MM.1S (cell line): ENCODE measurements at regions not wholly inside any gene's neighbourhood (a gene's known extent, or its start where the extent isn't known, plus 50 kb on each side); places are given as distances from the start of the nearest gene placed in this dataset.

Source experiments
- DNase-seq: peaks from one replicate; pipeline ENCODE4 v3.0.0-alpha.2; 2015
- H2AFZ ChIP-seq: fragments of 300-600 bp; sonication (generic); 2 replicates; pipeline ENCODE4 v1.6.0; 2016; ENCODE audit warnings: antibody characterized with exemption, low read length
- H3F3A ChIP-seq: fragments of 300-600 bp; sonication (generic); 2 replicates; pipeline ENCODE4 v1.6.1; 2016; ENCODE audit warnings: mild to moderate bottlenecking, antibody characterized with exemption, low read length, moderate library complexity, mixed read lengths; ENCODE audit not compliant: insufficient read depth
- H3K27ac ChIP-seq: fragments of 300-600 bp; sonication (generic); 2 replicates; pipeline ENCODE4 v1.5.1; 2016; ENCODE audit warnings: mild to moderate bottlenecking, low read length
- H3K27me3 ChIP-seq: fragments of 300-600 bp; sonication (generic); replicated peaks from 2 replicates; pipeline ENCODE4 v1.6.0; 2016; ENCODE audit warnings: low read length; ENCODE audit not compliant: insufficient read depth
- H3K36me3 ChIP-seq: fragments of 300-600 bp; sonication (generic); replicated peaks from 2 replicates; pipeline ENCODE4 v1.6.1; 2016; ENCODE audit warnings: mild to moderate bottlenecking, low read length, mixed read lengths; ENCODE audit not compliant: insufficient read depth
- H3K4me1 ChIP-seq: fragments of 300-600 bp; sonication (generic); 2 replicates; pipeline ENCODE4 v1.6.1; 2016; ENCODE audit warnings: low read length, mixed read lengths
- H3K4me2 ChIP-seq: fragments of 300-600 bp; sonication (generic); 2 replicates; pipeline ENCODE4 v1.6.0; 2016; ENCODE audit warnings: low read depth, low read length
- H3K4me3 ChIP-seq: fragments of 300-600 bp; sonication (generic); 2 replicates; pipeline ENCODE4 v1.5.1; 2016; ENCODE audit warnings: low read length, mixed read lengths
- H3K79me2 ChIP-seq: fragments of 300-600 bp; sonication (generic); 2 replicates; pipeline ENCODE4 v1.6.1; 2016; ENCODE audit warnings: mixed run types, low read length, mixed read lengths
- H3K9ac ChIP-seq: fragments of 300-600 bp; sonication (generic); 2 replicates; pipeline ENCODE4 v1.6.1; 2016; ENCODE audit warnings: low read length, mixed read lengths
- H3K9me2 ChIP-seq: fragments of 300-600 bp; sonication (generic); replicated peaks from 2 replicates; pipeline ENCODE4 v1.6.1; 2016; ENCODE audit warnings: mild to moderate bottlenecking, low read length, mixed read lengths; ENCODE audit not compliant: insufficient read depth
- H3K9me3 ChIP-seq: fragments of 300-600 bp; sonication (generic); replicated peaks from 2 replicates; pipeline ENCODE4 v1.6.1; 2016; ENCODE audit warnings: mild to moderate bottlenecking, low read length, mixed read lengths; ENCODE audit not compliant: insufficient read depth
- H4K20me1 ChIP-seq: fragments of 300-600 bp; sonication (generic); 2 replicates; pipeline ENCODE4 v1.6.1; 2016; ENCODE audit warnings: mild to moderate bottlenecking, low read length, moderate library complexity, mixed read lengths; ENCODE audit not compliant: insufficient read depth
- CTCF ChIP-seq: fragments of 300-600 bp; sonication (generic); IDR thresholded peaks from 2 replicates; pipeline ENCODE4 v1.5.1; 2016; ENCODE audit warnings: antibody characterized with exemption, low read length, mixed read lengths
- EZH2 ChIP-seq: fragments of 300-600 bp; sonication (generic); optimal IDR thresholded peaks from 2 replicates; pipeline ENCODE3; 2017; ENCODE audit warnings: low read depth, mild to moderate bottlenecking, antibody characterized with exemption, low read length, mixed read lengths
- EZH2phosphoT487 ChIP-seq: fragments of 300-600 bp; sonication (generic); IDR thresholded peaks from 2 replicates; pipeline ENCODE4 v1.6.1; 2018; ENCODE audit warnings: antibody characterized with exemption, low read length

- Histone ChIP-seq H3K9me2 (no peaks in the 10 kb centered on the region), H3F3A (no peaks in the 10 kb centered on the region), H4K20me1 (no peaks in the 10 kb centered on the region), H3K9me3 (no peaks in the 10 kb centered on the region), H3K4me1 (no peaks in the 10 kb centered on the region), H2AFZ (no peak overlapping the region), H3K4me3 (no peak overlapping the region), H3K4me2 (no peak overlapping the region), H3K36me3 (no peaks in the 10 kb centered on the region), H3K27me3 (no peaks in the 10 kb centered on the region), H3K79me2 (no peaks in the 10 kb centered on the region), H3K27ac (no peak overlapping the region), H3K9ac (no peak overlapping the region)
- no peak for DNase-seq
- TF ChIP-seq EZH2: no peak
- no peak for TF ChIP-seq CTCF
- TF ChIP-seq EZH2phosphoT487: no peak
Observed at GRCh38 chr16:65989861-65990604, 376.5 kb upstream of the CDH5 start.

GRCh38 chr16:65988024-65988595 is 378.4 kb upstream of the CDH5 start:
- H2AFZ ChIP-seq: no peak overlapping the region
- H3K9me2 ChIP-seq: no peaks in the 10 kb centered on the region
- TF ChIP-seq EZH2phosphoT487 (no peak), EZH2 (no peak), CTCF (no peak)
- no peaks in the 10 kb centered on the region for H3K4me1 ChIP-seq
- H3K4me3 ChIP-seq: no peak overlapping the region
- DNase-seq: no peak
- no peaks in the 10 kb centered on the region for H3K79me2 ChIP-seq
- no peaks in the 10 kb centered on the region for H3K9me3 ChIP-seq
- H3K9ac ChIP-seq: no peak overlapping the region
- H3K27ac ChIP-seq: no peak overlapping the region
- H3F3A ChIP-seq: no peaks in the 10 kb centered on the region
- H3K4me2 ChIP-seq: no peak overlapping the region
- H4K20me1 ChIP-seq: no peaks in the 10 kb centered on the region
- H3K27me3 ChIP-seq: no peaks in the 10 kb centered on the region
- no peaks in the 10 kb centered on the region for H3K36me3 ChIP-seq

- H3K9me3 ChIP-seq: no peaks in the 10 kb centered on the region
- H3K27me3 ChIP-seq: no peaks in the 10 kb centered on the region
- H3K79me2 ChIP-seq: no peaks in the 10 kb centered on the region
- H3F3A ChIP-seq: no peaks in the 10 kb centered on the region
- H3K9ac ChIP-seq: no peak overlapping the region
- no peak overlapping the region for H2AFZ ChIP-seq
- H4K20me1 ChIP-seq: no peaks in the 10 kb centered on the region
- no peaks in the 10 kb centered on the region for H3K36me3 ChIP-seq
- no peak overlapping the region for H3K4me2 ChIP-seq
- no peaks in the 10 kb centered on the region for H3K9me2 ChIP-seq
- H3K4me1 ChIP-seq: no peaks in the 10 kb centered on the region
- no peak overlapping the region for H3K27ac ChIP-seq
- H3K4me3 ChIP-seq: no peak overlapping the region
- no peak for DNase-seq
- no peak for TF ChIP-seq CTCF
- TF ChIP-seq EZH2: no peak
- TF ChIP-seq EZH2phosphoT487: no peak
Observed at GRCh38 chr16:65984296-65984695, 382.2 kb upstream of the CDH5 start.
